GM13976 (cell line): ENCODE measurements at regions not wholly inside any gene's neighbourhood (a gene's known extent, or its start where the extent isn't known, plus 50 kb on each side); places are given as distances from the start of the nearest gene placed in this dataset.

ENCODE experiments used
- DNase-seq: peaks from one replicate; pipeline ENCODE4 v3.0.0; 2012; ENCODE audit warnings: low spot score
- in situ Hi-C: fragments of 300-500 bp; cut with MboI; formaldehyde crosslinking; loops from one replicate; pipeline ENCODE4 v1.12.0; 2022; ENCODE audit warnings: low sequenced_read_pairs, mixed read lengths, inconsistent platforms; ENCODE audit not compliant: unreplicated experiment
- TF ChIP-seq, protein P1 (sequence below): IDR thresholded peaks from 2 replicates; pipeline ENCODE4 v1.5.1; 2012; ENCODE audit warnings: borderline replicate concordance, mild to moderate bottlenecking; ENCODE audit not compliant: insufficient read depth; ENCODE audit errors: extremely low read depth, missing control alignments, control extremely low read depth

DNA sequence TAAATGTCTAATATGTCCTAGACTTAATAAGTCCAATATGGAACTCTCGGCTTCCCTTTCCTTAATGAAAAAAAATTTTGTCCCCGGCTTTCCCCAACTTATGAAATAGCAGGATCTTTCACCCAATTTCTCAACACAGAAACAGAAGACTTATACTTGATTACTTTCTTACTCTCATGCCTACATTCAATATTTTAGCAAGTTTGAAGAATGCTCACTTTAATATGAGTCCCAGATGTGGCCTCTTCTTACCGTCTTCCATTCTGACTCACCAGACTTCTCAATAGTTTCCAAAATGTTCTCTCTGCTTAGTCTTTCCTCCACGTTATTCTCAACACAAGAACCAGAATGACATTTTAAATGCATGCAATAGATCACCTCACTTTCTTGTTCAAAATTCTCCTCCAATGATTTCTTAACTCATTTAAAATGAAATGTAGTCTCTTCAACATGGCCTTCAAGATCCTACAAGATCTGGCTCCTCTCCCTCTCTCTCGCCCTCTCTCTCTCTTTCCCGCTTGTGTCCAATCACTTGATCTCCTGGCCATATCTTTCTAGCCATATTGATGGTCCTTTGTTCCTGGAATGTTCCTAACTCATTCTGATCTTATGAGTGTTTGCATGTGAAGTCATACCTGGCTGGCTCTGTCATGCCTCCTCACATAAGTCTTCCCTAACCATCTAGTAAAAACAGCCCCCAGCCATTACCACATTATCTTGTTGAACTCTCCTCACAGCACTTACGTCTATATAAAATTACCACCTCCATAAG, 119.7 kb upstream of the FAM3C start:
- TF ChIP-seq, protein P1, sequence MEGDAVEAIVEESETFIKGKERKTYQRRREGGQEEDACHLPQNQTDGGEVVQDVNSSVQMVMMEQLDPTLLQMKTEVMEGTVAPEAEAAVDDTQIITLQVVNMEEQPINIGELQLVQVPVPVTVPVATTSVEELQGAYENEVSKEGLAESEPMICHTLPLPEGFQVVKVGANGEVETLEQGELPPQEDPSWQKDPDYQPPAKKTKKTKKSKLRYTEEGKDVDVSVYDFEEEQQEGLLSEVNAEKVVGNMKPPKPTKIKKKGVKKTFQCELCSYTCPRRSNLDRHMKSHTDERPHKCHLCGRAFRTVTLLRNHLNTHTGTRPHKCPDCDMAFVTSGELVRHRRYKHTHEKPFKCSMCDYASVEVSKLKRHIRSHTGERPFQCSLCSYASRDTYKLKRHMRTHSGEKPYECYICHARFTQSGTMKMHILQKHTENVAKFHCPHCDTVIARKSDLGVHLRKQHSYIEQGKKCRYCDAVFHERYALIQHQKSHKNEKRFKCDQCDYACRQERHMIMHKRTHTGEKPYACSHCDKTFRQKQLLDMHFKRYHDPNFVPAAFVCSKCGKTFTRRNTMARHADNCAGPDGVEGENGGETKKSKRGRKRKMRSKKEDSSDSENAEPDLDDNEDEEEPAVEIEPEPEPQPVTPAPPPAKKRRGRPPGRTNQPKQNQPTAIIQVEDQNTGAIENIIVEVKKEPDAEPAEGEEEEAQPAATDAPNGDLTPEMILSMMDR = no peak
- in situ Hi-C loops = no loop called here
- no peak for DNase-seq

DNA sequence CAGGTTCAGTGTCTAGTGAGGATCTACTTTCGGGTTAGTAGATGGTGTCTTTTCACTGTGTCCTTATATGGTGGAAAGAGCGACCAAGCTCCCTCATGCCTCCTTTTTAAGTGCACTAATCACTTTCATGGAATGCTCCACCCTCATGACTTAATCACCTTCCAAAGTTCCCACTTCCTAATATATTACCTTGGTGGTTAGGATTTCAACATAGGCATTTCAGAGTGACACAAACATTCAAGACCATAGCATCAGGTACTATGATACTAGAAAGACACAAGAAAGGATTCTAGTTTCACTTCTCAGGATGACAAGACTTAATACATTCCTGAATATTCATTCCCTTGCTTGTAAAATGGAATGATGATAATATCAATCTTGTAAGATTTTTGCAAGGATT, 119.1 kb upstream of the FAM3C start:
- TF ChIP-seq, protein P1 = no peak
- no peak for DNase-seq
- in situ Hi-C loops = no loop called here

DNA sequence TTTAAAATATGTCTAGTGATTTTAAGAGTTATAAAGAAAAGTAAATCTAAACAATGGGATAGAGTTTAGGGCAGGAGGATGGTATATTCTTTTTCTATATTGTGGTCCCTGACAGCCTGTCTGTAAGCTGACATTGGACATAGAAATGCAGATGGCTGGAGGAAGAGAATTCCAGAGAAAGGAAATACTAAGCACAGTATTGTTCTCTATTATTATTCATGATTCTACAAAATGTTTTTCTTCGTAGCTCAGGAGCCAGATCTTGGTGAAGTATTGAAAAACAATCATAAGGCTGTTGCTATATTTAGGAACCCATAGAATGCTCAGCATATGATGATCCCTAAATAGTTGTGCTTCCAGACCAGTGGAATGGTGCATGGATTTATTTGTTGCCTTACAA, 117.0 kb upstream of the FAM3C start:
- no peak for DNase-seq
- in situ Hi-C loops = no loop called here
- TF ChIP-seq, protein P1 = no peak

DNA sequence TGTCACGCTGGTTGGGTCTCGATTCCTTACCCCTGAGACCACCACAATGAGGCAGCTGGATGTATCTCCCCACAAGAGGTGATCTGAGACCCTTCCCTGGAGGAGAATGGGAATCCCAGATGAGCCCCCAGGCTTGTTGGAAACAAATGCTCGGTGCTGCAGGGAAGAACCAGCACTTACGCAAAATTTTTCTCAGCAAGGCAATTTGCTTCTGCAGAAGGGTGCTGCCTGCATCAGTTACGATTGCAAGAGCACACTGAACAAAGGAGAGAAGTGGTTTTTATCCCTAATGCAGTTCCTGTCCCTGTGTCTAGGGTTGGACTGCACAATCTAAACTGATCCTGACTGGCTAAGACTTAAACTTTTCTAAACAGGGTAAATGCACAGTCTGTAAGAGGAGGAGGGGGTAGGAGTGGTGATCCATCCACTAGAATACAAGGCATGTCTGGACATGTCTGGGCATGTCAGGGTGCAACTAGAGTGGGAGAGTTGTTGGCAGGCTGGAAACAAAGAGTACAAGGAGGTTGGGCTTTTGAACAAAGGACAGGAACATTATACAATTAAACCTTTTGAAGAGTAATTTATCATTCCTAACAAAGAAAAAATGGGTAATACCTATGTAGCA, 114.9 kb upstream of the FAM3C start:
- TF ChIP-seq, protein P1 = no peak
- in situ Hi-C loops = no loop called here
- no peak for DNase-seq

DNA sequence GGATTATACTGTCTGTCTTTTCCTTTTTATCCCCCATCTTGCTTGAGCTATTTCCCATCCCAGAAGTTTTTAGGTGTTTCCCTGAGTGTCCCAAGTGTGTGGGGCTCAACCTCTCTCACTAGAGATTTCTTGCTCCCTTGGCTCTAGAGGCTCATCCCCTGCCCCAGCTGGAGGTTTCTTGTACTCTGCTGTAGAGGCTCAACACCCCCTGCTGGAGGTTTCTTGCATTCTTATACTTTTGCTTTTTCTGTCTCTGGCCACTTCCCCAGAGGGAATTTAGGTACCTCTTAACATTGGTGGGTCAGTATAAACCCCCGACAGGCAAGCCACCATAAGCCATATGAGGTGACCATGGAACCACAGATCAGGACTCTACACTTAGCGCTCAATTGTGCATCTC, 114.2 kb upstream of the FAM3C start:
- in situ Hi-C loops = no loop called here
- no peak for DNase-seq
- TF ChIP-seq, protein P1 = no peak

DNA sequence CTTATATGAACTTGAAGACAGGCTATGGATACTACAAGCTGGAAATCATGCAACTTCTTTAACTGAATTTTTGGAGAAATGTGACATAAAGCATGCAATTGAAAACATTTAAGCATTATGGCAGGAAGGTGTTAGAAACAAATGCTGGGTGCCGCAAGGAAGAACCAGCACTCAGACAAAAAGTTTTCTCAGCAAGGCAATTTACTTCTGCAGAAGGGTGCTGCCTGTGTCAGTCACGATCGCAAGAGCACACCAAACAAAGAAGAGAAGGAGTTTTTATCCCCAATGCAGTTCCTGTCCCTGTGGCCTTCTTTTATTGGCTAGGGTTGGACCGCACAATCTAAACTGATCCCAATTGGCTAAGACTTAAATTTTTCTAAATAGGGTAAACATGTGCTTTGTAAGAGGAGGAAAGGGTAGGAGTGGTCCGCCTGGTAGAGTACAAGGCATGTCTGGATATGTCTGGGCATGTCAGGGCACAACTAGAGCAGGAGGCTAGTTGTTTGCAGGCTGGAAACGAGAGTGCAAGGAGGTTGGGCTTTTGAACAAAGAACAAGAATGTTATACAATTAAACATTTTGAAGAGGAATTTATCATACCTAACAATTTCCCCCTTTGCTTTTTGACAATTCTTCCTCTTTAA, 109.6 kb upstream of the FAM3C start:
- in situ Hi-C loops = no loop called here
- no peak for DNase-seq
- TF ChIP-seq, protein P1 = no peak
